ENCODE measurements at regions not wholly inside any gene's neighbourhood (a gene's known extent, or its start where the extent isn't known, plus 50 kb on each side); places are given as distances from the start of the nearest gene placed in this dataset.

GRCh38 chr9:118313965-118314364, 609.8 kb downstream of the TLR4 start:
- DNase-seq (ENCODE audit: low read depth), result no peak

GRCh38 chr9:118316831-118317343, 612.7 kb downstream of the TLR4 start:
- DNase-seq (ENCODE audit: low read depth), result no peak

- no peak for DNase-seq (ENCODE audit: low read depth)
Measured at GRCh38 chr9:118318770-118319431, 614.7 kb downstream of the TLR4 start.

GRCh38 chr9:118321788-118322187, 617.6 kb downstream of the TLR4 start:
- DNase-seq (ENCODE audit: low read depth), result no peak

GRCh38 chr9:118324706-118325105, 620.5 kb downstream of the TLR4 start:
- no peak for DNase-seq (ENCODE audit: low read depth)

- no peak for DNase-seq (ENCODE audit: low read depth)
Measured at GRCh38 chr9:118325757-118326156, 621.6 kb downstream of the TLR4 start.

- DNase-seq (ENCODE audit: low read depth), result no peak
Measured at GRCh38 chr9:118326326-118326725, 622.1 kb downstream of the TLR4 start.

- no peak for DNase-seq (ENCODE audit: low read depth)
Measured at GRCh38 chr9:118330191-118330986, 626.2 kb downstream of the TLR4 start.

GRCh38 chr9:118331622-118332045, 627.4 kb downstream of the TLR4 start:
- DNase-seq (ENCODE audit: low read depth), result peak; percentile 17

GRCh38 chr9:118336250-118336942, 632.2 kb downstream of the TLR4 start:
- no peak for DNase-seq (ENCODE audit: low read depth)

- DNase-seq (ENCODE audit: low read depth), result no peak
Measured at GRCh38 chr9:118336943-118337330, 632.7 kb downstream of the TLR4 start.

- DNase-seq (ENCODE audit: low read depth), result no peak
Measured at GRCh38 chr9:118360036-118360435, 655.8 kb downstream of the TLR4 start.

GRCh38 chr9:118362123-118362522, 657.9 kb downstream of the TLR4 start:
- no peak for DNase-seq (ENCODE audit: low read depth)

GRCh38 chr9:118362596-118362995, 658.4 kb downstream of the TLR4 start:
- no peak for DNase-seq (ENCODE audit: low read depth)

- DNase-seq (ENCODE audit: low read depth), result no peak
Measured at GRCh38 chr9:118364266-118365106, 660.3 kb downstream of the TLR4 start.

GRCh38 chr9:118366228-118366627, 662.0 kb downstream of the TLR4 start:
- DNase-seq (ENCODE audit: low read depth), result no peak

- DNase-seq (ENCODE audit: low read depth), result no peak
Measured at GRCh38 chr9:118367383-118367782, 663.2 kb downstream of the TLR4 start.

- no peak for DNase-seq (ENCODE audit: low read depth)
Measured at GRCh38 chr9:118384531-118385100, 680.4 kb downstream of the TLR4 start.

- no peak for DNase-seq (ENCODE audit: low read depth)
Measured at GRCh38 chr9:118395415-118395814, 691.2 kb downstream of the TLR4 start.

GRCh38 chr9:118401546-118401945, 697.3 kb downstream of the TLR4 start:
- DNase-seq (ENCODE audit: low read depth), result no peak

- no peak for DNase-seq (ENCODE audit: low read depth)
Measured at GRCh38 chr9:118414676-118415075, 710.5 kb downstream of the TLR4 start.

All from GM04503 (cell line).